ENCODE measurements at regions not wholly inside any gene's neighbourhood (a gene's known extent, or its start where the extent isn't known, plus 50 kb on each side); places are given as distances from the start of the nearest gene placed in this dataset.
"Not testable (repeated sequence)": the region's sequence is repeated elsewhere in the genome, so short reads cannot be mapped to it uniquely, and the experiment has no call there.

DNA sequence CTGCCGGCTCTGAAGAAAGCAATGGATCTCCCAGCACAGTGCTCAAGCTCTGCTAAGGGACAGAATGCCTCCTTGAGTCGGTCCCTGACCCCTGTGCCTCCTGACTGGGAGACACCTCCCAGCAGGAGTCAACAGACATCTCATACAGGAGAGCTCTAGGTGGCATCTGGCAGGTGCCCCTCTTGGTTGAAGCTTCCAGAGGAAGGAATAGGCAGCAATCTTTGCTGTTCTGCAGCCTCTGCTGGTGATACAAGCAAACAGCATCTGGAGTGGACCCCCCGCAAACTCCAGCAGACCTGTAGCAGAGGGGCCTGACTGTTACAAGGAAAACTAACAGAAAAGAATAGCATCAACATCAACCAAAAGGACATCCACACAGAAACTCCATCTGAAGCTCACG, 123.9 kb upstream of the GCFC2 start:
- H3K36me3 ChIP-seq (ENCODE audit: insufficient read depth, low read length); H3K36me3 Mint-ChIP-seq; H3K4me1 ChIP-seq (ENCODE audit: insufficient read depth, low read length); H3K9me3 ChIP-seq (ENCODE audit: control insufficient read depth in 1 of 2, low read length in 2 of 2); CTCF ChIA-PET (ENCODE audit: partially characterized antibody); POLR2A ChIA-PET (ENCODE audit: partially characterized antibody); H3K27ac ChIP-seq (ENCODE audit: low read depth, low read length); intact Hi-C loops (cut with micrococcal nuclease); H3K27me3 Mint-ChIP-seq; H3K4me3 ChIP-seq (ENCODE audit: low read length in 2 of 2); H3K4me1 Mint-ChIP-seq; H3K4me3 Mint-ChIP-seq; H3K27ac Mint-ChIP-seq; DNase-seq; H3K27me3 ChIP-seq (ENCODE audit: insufficient read depth, low read length): not testable (repeated sequence)
- H3K9me3 Mint-ChIP-seq, result peaks cover 0 to 12% (median 7%) of the 10 kb centered on the region in 8 donors

- Mint-ChIP-seq H3K36me3 (no peaks in the 10 kb centered on the region), H3K27me3 (no peaks in the 10 kb centered on the region), H3K27ac (no peak overlapping the region), H3K9me3 (peaks cover 0 to 12% (median 5%) of the 10 kb centered on the region in 8 donors), H3K4me3 (no peak overlapping the region), H3K4me1 (no peaks in the 10 kb centered on the region)
- no peak overlapping the region for H3K27ac ChIP-seq (ENCODE audit: low read depth, low read length)
- no peak overlapping the region for H3K4me3 ChIP-seq (ENCODE audit: low read length in 2 of 2)
- DNase-seq, result no peak
- intact Hi-C loops (cut with micrococcal nuclease), result no loop called here
- POLR2A ChIA-PET (ENCODE audit: partially characterized antibody), result no interaction called here
- no peaks in the 10 kb centered on the region for H3K36me3 ChIP-seq (ENCODE audit: insufficient read depth, low read length)
- CTCF ChIA-PET (ENCODE audit: partially characterized antibody), result no interaction called here
- H3K9me3 ChIP-seq (ENCODE audit: control insufficient read depth in 1 of 2, low read length in 2 of 2), result no peaks in the 10 kb centered on the region
- no peaks in the 10 kb centered on the region for H3K4me1 ChIP-seq (ENCODE audit: insufficient read depth, low read length)
- H3K27me3 ChIP-seq (ENCODE audit: insufficient read depth, low read length), result no peaks in the 10 kb centered on the region
Observed at GRCh38 chr2:75833386-75833785, 122.7 kb upstream of the GCFC2 start.

DNA sequence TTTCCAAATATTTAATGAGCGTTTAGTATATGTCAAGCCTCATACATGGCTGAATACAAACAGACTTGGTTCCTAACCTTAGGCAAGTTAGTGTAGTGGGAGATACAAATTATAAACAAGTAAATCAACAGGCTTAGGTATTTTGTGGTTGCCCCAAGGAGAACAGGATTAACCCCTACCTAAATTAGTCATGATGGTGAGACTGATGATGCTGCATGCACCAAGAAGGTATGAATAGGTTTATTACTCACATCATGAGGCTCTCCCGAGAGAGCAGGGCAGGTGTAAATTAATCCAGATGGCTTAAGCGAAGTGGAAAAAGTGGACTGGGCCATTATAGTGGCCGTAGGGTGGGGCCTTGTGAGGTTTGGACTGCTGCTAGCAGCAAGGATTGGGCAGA, 118.1 kb upstream of the GCFC2 start:
- H3K27me3 Mint-ChIP-seq, result no peaks in the 10 kb centered on the region
- H3K9me3 Mint-ChIP-seq, result peaks cover 0 to 15% (median 6%) of the 10 kb centered on the region in 8 donors
- no peak overlapping the region for H3K27ac Mint-ChIP-seq
- no peaks in the 10 kb centered on the region for H3K9me3 ChIP-seq (ENCODE audit: control insufficient read depth in 1 of 2, low read length in 2 of 2)
- H3K27me3 ChIP-seq (ENCODE audit: insufficient read depth, low read length), result no peaks in the 10 kb centered on the region
- H3K4me3 Mint-ChIP-seq, result no peak overlapping the region
- H3K4me3 ChIP-seq (ENCODE audit: low read length in 2 of 2), result no peak overlapping the region
- ChIA-PET CTCF (ENCODE audit: partially characterized antibody) (no interaction called here), POLR2A (ENCODE audit: partially characterized antibody) (no interaction called here)
- no peaks in the 10 kb centered on the region for H3K4me1 Mint-ChIP-seq
- H3K4me1 ChIP-seq (ENCODE audit: insufficient read depth, low read length), result no peaks in the 10 kb centered on the region
- DNase-seq, result no peak
- no peaks in the 10 kb centered on the region for H3K36me3 ChIP-seq (ENCODE audit: insufficient read depth, low read length)
- H3K36me3 Mint-ChIP-seq, result no peaks in the 10 kb centered on the region
- intact Hi-C loops (cut with micrococcal nuclease), result no loop called here
- H3K27ac ChIP-seq (ENCODE audit: low read depth, low read length), result no peak overlapping the region

DNA sequence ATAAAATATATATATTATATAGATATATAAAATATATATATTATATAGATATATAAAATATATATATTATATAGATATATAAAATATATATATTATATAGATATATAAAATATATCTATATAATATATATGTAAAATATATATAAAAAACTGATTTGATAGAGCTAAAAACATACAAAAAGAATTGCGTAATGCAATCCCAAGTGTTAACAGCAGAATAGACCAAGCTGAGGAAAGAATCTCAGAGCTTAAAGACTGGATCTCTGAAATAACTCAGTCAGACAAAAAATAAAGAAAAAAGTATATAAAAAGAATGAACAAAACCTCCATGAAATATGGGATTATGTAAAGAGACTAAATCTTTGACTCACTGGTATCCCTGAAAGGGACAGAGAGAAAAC, 112.8 kb upstream of the GCFC2 start:
- H3K27me3 ChIP-seq (ENCODE audit: insufficient read depth, low read length); H3K27me3 Mint-ChIP-seq; H3K36me3 ChIP-seq (ENCODE audit: insufficient read depth, low read length); POLR2A ChIA-PET (ENCODE audit: partially characterized antibody); H3K4me1 ChIP-seq (ENCODE audit: insufficient read depth, low read length); H3K4me3 Mint-ChIP-seq; H3K27ac Mint-ChIP-seq; intact Hi-C loops (cut with micrococcal nuclease); H3K4me3 ChIP-seq (ENCODE audit: low read length in 2 of 2); H3K4me1 Mint-ChIP-seq; DNase-seq; CTCF ChIA-PET (ENCODE audit: partially characterized antibody); H3K36me3 Mint-ChIP-seq; H3K9me3 ChIP-seq (ENCODE audit: control insufficient read depth in 1 of 2, low read length in 2 of 2); H3K27ac ChIP-seq (ENCODE audit: low read depth, low read length): not testable (repeated sequence)
- H3K9me3 Mint-ChIP-seq, result peaks cover 0 to 15% (median 8%) of the 10 kb centered on the region in 8 donors

DNA sequence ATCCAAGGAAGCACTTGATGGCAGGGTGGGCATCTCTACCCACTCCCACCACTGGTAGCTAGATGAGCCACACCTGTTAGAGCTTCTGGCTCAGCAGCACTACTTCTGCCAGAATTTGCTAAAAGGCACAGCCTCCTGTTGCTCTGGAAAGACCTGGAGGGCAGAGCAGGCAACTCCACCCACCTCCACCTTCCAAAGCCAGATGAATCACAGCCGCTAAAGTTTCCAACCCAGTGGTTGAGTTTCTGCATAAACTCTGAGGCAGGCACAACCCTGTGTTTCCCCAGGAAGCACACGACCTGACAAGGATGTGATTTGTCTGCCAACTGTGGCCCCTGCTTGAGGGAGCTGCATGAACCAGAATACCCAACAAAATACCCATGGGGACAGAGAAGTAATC, 111.6 kb upstream of the GCFC2 start:
- H3K4me1 ChIP-seq (ENCODE audit: insufficient read depth, low read length), result no peaks in the 10 kb centered on the region
- DNase-seq, result no peak
- Mint-ChIP-seq H3K4me3 (no peak overlapping the region), H3K27me3 (peaks cover 0 to 4% of the 10 kb centered on the region in 2 donors), H3K36me3 (no peaks in the 10 kb centered on the region), H3K9me3 (peaks cover 0 to 15% (median 8%) of the 10 kb centered on the region in 8 donors), H3K27ac (no peak overlapping the region), H3K4me1 (no peaks in the 10 kb centered on the region)
- ChIA-PET POLR2A (ENCODE audit: partially characterized antibody) (no interaction called here), CTCF (ENCODE audit: partially characterized antibody) (no interaction called here)
- H3K27ac ChIP-seq (ENCODE audit: low read depth, low read length), result no peak overlapping the region
- H3K9me3 ChIP-seq (ENCODE audit: control insufficient read depth in 1 of 2, low read length in 2 of 2), result no peaks in the 10 kb centered on the region
- H3K27me3 ChIP-seq (ENCODE audit: insufficient read depth, low read length), result no peaks in the 10 kb centered on the region
- no peaks in the 10 kb centered on the region for H3K36me3 ChIP-seq (ENCODE audit: insufficient read depth, low read length)
- H3K4me3 ChIP-seq (ENCODE audit: low read length in 2 of 2), result no peak overlapping the region
- intact Hi-C loops (cut with micrococcal nuclease), result no loop called here

GRCh38 chr2:75820693-75821092, 110.0 kb upstream of the GCFC2 start:
- CTCF ChIA-PET (ENCODE audit: partially characterized antibody), result no interaction called here

GRCh38 chr2:75810611-75811330, 100.1 kb upstream of the GCFC2 start:
- intact Hi-C loops (cut with micrococcal nuclease), result no loop called here
- ChIA-PET CTCF (ENCODE audit: partially characterized antibody) (no interaction called here), POLR2A (ENCODE audit: partially characterized antibody) (no interaction called here)
- no peak overlapping the region for H3K4me3 ChIP-seq (ENCODE audit: low read length in 2 of 2)
- H3K4me1 ChIP-seq (ENCODE audit: insufficient read depth, low read length), result no peaks in the 10 kb centered on the region
- peaks cover 3 to 4% of the 10 kb centered on the region in 2 donors for H3K27me3 Mint-ChIP-seq
- no peak for DNase-seq
- H3K4me3 Mint-ChIP-seq, result no peak overlapping the region
- H3K9me3 ChIP-seq (ENCODE audit: control insufficient read depth in 1 of 2, low read length in 2 of 2), result no peaks in the 10 kb centered on the region
- no peaks in the 10 kb centered on the region for H3K36me3 Mint-ChIP-seq
- no peaks in the 10 kb centered on the region for H3K4me1 Mint-ChIP-seq
- no peaks in the 10 kb centered on the region for H3K27me3 ChIP-seq (ENCODE audit: insufficient read depth, low read length)
- H3K9me3 Mint-ChIP-seq, result no peaks in the 10 kb centered on the region
- no peaks in the 10 kb centered on the region for H3K36me3 ChIP-seq (ENCODE audit: insufficient read depth, low read length)
- H3K27ac ChIP-seq (ENCODE audit: low read depth, low read length), result no peak overlapping the region
- no peak overlapping the region for H3K27ac Mint-ChIP-seq

More at GRCh38 chr2:75820693-75821092, 110.0 kb upstream of the GCFC2 start:
- Mint-ChIP-seq H3K36me3 (no peaks in the 10 kb centered on the region), H3K4me1 (no peaks in the 10 kb centered on the region), H3K9me3 (peaks cover 0 to 15% (median 7%) of the 10 kb centered on the region in 8 donors), H3K4me3 (no peak overlapping the region), H3K27ac (no peak overlapping the region), H3K27me3 (peaks cover 0 to 4% of the 10 kb centered on the region in 2 donors)
- no peaks in the 10 kb centered on the region for H3K4me1 ChIP-seq (ENCODE audit: insufficient read depth, low read length)
- H3K4me3 ChIP-seq (ENCODE audit: low read length in 2 of 2), result no peak overlapping the region
- no peak overlapping the region for H3K27ac ChIP-seq (ENCODE audit: low read depth, low read length)
- DNase-seq, result no peak
- H3K27me3 ChIP-seq (ENCODE audit: insufficient read depth, low read length), result no peaks in the 10 kb centered on the region
- no peaks in the 10 kb centered on the region for H3K9me3 ChIP-seq (ENCODE audit: control insufficient read depth in 1 of 2, low read length in 2 of 2)
- POLR2A ChIA-PET (ENCODE audit: partially characterized antibody), result no interaction called here
- intact Hi-C loops (cut with micrococcal nuclease), result no loop called here
- H3K36me3 ChIP-seq (ENCODE audit: insufficient read depth, low read length), result no peaks in the 10 kb centered on the region
